Hematopoietic multipotent progenitor cell treated with erythropoietin and hydrocortisone succinate and interleukin-3 and kit ligand, for 8 days (in vitro differentiated cells): ENCODE measurements at regions not wholly inside any gene's neighbourhood (a gene's known extent, or its start where the extent isn't known, plus 50 kb on each side); places are given as distances from the start of the nearest gene placed in this dataset.

Source experiments
- DNase-seq: peaks from one replicate; pipeline ENCODE4 v3.0.0-alpha.2; 2015

DNA sequence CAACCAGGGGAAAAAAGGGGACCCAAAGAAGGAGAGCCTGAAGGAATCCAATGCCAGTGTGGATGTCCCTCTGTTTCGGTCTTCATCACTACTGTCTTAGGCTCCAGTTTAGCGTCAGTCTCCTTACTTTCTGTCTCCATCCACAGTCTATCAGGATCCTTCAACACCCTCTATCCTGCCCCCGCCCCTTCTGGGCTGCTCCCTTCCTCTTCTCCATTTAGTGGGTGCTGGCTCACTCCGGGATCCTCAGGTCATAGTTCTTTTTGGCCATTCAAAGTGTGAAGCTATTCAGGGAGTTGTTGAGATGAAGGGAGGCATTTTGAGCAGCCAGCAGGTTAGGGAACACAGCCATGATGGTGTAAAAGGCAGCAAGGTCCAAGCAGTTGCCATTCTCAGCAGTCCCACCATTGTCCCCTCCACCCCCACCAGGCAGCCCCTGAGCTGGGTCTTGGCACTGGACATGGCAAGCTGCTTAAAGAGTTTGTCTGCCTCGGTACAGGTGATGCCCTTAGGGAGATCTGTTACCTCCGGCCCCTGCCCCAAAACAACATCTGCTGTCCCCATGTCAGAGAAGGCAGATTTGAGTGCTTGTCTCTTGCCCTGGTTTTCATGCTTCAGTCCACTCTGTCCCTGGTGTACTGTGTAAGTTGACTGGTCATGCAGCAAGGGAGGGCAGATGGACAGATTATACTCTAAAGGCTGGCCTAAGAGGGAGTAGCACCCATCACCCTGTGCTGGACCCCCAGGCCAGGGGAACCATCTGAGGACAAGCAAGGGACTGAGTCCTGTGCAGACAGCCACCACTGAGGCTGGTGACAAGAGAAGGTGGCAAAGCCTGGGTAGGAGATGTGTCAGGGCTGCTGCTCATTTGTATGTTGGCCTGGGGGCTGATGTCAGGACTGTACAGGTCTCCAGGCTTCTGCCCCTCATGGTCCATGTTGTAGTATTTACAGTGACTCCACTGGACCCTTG is 842.0 kb downstream of the HACE1 start:
- no peak for DNase-seq

DNA sequence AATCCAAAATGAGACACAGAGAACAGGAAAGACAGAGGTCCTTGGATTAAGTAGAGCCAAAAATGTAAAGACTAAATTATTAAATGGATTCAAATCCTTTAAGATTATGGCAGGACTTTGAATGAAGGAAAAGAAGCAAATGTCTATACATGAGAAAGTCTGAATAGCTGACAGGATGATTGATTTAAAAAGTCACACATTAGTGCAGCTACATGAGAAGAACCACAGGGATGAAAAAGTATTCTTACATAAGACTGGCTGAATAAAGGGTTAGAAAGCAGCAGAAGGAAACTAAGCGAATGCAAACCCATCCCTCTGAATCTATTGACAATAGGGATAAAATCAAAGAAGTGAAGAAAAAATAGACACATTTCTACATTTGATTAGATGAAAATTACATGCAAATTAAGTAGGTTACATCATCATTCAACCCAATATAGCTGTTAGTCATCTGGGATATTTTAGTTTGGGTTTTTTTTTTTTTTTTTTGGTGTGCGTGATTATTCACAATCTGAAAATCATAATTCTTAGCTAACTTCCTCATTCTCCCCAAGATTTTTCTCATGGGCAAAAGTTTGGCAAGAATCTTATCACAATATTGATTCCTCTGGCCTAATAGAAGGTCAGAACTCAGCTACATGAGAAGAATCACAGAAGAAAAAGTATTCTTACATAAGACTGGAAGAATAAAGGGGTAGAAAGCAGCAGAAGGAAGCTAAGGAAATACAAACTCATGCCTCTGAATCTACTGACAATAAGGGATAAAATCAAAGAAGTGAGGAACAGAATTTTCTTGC is 845.4 kb downstream of the HACE1 start:
- DNase-seq = no peak

DNA sequence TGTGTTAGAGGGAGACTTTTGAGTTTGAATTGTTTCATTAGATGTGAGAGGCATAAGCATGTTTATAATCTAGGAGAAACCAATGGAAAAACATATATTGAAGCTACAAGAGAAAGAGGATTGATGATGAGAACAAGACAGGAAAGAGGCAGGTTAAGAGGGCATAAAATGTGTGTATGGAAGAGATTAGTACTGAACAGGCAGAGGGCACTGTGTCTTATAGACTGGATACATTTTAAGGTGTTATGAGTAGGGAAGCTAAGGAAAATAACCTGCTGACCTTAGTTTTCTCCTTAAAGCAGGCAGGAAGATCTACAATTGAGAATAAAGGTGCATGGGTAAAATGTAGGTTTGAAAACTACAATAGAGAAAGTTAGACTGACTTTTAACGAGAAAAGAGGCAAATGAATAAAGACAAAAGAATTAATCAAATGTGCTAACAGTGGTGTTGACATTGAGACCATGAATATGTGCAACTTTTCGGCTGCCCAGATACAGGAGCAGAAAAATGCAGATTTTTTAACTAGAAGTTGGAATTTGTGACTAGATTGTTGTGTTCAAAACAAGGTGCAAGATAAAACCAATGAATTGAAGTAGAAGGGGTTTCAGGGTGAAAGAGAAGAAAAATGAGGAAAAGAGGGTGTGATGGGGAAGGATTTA is 846.3 kb downstream of the HACE1 start:
- DNase-seq = no peak

- no peak for DNase-seq
These were observed 848.8 kb downstream of the HACE1 start for GRCh38 chr6:104010897-104011296.

GRCh38 chr6:104003803-104004516 is 855.8 kb downstream of the HACE1 start:
- DNase-seq = no peak

GRCh38 chr6:103995571-103995970 is 864.1 kb downstream of the HACE1 start:
- no peak for DNase-seq

GRCh38 chr6:103983860-103984259 is 875.9 kb downstream of the HACE1 start:
- DNase-seq = no peak

DNA sequence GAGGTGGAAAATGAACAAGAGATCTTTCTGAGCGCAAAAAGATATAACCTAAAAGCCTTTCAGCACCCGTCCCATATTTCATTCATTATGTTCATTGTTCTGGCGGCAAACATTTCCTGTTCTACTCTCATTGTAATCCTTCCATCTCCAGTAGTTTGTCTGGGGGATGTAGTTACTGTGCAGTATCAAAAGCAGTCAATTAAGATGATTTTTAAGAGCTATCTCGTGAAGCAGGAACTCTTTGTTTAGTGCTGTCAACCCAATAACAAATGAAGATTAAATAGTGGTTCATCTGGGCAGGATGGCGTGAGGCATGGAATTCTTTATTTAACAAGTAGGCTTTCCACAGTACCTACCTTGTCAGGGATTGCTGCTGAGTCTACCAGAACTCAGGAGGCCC is 876.7 kb downstream of the HACE1 start:
- no peak for DNase-seq

GRCh38 chr6:103982574-103982973 is 877.1 kb downstream of the HACE1 start:
- no peak for DNase-seq

DNA sequence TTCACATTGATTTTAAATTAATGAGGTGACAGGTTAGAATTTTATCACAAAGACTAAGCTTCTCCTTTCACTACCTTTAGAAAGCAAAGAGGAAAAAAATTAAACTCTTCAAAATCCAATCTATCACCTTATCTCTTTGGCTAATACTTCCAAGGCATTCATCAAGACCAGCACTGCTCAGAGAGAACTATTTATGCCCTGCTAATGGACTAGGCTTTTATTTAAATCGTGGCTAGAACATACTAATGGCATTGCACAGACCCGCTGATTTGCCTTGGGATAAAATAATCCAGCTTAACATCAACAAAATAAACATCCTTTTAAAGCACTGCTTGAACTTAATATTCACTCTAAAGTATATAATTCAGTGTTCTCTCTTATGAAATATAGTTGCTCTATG is 880.4 kb downstream of the HACE1 start:
- DNase-seq = no peak

- DNase-seq = no peak
These were observed 922.3 kb downstream of the HACE1 start for GRCh38 chr6:103937389-103937788.

GRCh38 chr6:103925317-103925716 is 934.4 kb downstream of the HACE1 start:
- no peak for DNase-seq

DNA sequence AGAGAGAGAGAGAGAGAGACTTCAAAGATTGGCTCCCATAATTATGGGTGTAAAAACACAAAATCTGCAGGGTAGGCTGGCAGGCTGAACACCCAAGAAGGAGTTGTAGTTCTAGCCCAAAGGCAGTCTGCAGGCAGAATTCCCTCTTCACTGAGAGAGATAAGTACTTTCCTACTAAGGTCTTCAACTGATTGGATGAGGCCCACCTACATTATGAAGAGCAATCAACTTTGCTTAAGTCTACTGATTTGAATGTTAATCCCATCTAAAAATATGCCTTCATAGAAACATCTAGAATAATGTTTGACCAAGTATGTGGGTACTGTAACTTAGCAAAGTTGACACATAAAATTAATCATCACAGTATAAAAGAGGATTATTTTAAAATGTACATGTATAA is 949.7 kb downstream of the HACE1 start:
- no peak for DNase-seq

- no peak for DNase-seq
These were observed 950.8 kb downstream of the HACE1 start for GRCh38 chr6:103908898-103909297.

GRCh38 chr6:103895136-103895535 is 964.6 kb downstream of the HACE1 start:
- DNase-seq = no peak

GRCh38 chr6:103893141-103893581 is 966.6 kb downstream of the HACE1 start:
- DNase-seq = no peak

DNA sequence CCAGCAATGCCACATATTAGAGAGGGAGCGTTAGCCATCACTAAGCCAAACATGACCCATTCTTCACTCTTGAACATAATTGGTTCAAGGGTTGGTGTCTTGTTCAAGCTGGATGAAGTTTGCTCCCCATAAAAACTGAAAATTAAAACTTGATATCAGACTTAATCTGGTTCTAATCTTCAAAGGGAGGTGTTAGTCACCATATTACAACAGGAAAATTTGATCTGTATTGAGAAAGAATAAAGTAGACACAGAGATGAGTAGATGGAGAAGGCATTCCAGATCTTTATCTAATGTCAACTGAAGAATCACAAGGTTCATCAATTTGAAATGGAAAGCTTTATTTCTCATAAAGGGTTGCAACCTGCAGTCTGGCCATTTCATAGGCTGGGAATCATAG is 972.8 kb downstream of the HACE1 start:
- no peak for DNase-seq

DNA sequence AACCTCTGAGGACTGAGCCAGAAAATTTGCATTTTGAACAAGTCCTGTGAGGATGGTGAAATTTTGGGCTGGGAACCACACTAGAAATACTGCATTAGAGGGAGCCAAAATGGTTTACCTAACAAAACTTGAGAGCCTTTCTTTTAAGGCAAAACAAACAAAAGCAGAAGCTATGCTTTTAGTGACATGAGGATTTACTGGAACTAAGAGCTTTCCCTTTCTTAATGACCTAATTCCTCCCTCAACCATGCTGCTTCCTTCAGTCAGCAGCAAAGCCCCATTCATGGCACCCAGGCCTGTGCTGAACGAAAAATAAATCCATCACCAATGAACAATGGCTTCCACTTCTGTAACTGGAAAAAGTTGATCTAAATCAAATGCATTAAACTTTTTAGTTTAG is 974.3 kb downstream of the HACE1 start:
- no peak for DNase-seq

DNA sequence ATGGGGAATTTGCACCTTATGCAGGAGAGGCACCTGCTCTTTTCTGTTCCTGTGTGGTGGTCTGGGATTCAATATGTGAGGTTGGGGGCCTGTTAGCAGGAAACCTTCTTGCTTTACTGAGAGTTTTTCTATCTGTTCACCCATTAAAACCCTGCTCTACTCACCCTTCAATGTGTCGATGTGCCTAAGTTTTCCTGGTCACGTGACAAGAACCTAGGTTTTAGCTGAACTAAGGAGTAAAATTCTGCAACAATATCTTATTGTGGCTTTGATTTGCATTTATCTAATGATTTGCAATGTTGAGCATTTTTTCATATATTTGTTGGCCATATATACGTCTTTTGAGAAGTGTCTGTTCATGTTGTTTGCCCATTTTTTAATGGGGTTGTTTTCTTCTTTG is 979.9 kb downstream of the HACE1 start:
- no peak for DNase-seq

- DNase-seq = no peak
These were observed 984.5 kb downstream of the HACE1 start for GRCh38 chr6:103875221-103875620.

DNA sequence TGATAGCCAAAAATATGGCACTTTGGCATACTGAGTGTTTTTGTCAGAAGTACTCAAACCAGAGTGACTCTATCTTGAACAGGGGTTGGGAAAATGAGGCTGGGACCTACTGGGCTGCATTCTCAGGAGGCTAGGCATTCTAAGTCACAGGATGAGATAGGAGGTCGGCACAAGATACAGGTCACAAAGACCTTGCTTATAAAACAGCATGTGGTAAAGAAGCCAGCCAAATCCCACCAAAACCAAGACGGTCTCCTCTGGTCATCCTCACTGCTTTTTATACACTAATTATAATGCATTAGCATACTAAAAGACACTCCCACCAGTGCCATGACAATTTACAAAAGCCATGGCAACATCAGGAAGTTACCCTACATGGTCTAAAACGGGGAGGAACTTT is 985.1 kb downstream of the HACE1 start:
- DNase-seq = no peak

GRCh38 chr6:103872678-103873077 is 987.0 kb downstream of the HACE1 start:
- DNase-seq = no peak

DNA sequence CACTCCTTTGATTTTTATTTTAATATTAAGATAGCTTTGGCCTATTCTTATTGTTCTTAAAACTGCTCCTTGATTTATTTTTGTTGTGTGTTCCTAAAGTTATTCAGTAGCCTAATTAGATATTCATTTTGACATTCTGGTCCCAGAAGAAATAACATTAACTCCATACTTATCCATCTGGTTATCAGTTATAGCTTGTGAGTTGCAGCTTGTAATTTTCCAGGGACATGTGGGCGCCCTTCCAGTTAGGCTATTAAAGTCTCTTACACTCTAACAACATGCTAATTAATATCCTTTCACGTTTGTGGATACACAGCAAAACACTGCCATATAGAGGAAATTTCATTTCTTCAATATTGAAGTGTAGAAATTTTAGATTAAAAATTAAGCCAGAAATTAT is 987.5 kb downstream of the HACE1 start:
- DNase-seq = no peak
